ENCODE measurements at regions not wholly inside any gene's neighbourhood (a gene's known extent, or its start where the extent isn't known, plus 50 kb on each side); places are given as distances from the start of the nearest gene placed in this dataset.
"Not testable (repeated sequence)": the region's sequence is repeated elsewhere in the genome, so short reads cannot be mapped to it uniquely, and the experiment has no call there.

DNA sequence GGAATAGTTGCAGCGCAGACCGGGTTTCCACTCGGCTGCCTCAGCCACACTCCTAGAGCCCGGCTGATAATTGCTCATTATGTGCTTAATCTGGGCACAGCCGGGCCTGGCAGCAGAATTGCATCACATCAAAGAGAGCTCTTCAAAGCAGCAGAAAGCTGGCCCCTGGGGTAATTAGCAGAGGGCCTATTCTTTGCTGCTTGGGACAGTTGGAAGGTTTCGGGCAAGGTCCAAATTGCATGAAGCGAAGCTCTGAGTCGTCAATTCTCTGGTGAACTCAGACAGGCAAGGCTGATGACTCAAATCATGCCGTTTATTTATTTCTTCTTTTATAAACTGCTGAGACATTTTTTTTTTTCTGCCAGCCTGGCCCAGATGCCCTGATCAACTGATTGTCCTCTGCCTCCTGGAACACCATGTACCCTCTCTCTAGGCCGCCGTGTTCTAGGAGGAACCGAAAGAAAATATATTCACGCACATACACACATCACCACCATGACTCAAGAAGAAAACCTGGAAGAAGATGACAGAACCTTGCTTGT is 242.2 kb downstream of the RAB11FIP2 start:
- no peak for DNase-seq

- DNase-seq, result no peak
Observed at GRCh38 chr10:117805139-117805538, 241.6 kb downstream of the RAB11FIP2 start.

DNA sequence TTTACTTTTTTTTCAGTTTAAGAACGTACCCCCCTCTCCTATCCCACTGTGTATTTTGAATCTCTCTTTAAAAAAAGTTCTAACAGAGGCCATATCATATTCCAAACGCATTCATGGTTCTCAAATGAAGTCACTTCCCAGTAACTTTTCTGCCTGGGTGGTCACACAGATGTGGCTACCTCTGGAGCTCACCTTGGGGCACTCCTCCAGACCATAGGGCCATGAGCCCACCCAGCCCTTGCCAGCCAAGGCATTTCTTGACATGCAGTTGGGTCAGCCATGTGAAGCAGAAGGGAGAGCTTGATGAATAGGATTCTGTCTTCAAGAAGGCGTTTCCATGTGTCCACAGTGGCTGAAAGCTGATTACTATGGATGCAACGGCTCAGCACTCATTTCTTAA is 239.3 kb downstream of the RAB11FIP2 start:
- no peak for DNase-seq

GRCh38 chr10:117815816-117816215 is 230.9 kb downstream of the RAB11FIP2 start:
- DNase-seq, result not testable (repeated sequence)

DNA sequence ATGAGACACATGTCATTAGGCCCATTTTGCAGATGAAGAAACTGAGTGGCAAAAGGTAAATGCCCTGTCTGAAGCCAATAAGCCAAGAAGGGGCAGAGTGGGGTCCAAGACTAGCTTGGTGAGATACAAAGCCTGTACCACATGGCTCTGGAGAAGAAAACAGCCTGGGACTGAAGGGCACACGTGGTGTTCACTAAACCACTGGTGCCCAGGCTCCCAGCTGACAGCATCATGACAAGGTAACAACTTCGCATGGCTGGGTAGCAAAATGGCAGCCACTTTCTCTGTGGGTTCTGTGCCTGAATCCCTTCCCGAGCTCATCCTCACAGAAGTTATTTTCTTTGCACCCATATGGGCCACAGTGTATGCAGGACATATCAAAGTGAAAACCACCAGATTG is 229.6 kb downstream of the RAB11FIP2 start:
- no peak for DNase-seq

DNA sequence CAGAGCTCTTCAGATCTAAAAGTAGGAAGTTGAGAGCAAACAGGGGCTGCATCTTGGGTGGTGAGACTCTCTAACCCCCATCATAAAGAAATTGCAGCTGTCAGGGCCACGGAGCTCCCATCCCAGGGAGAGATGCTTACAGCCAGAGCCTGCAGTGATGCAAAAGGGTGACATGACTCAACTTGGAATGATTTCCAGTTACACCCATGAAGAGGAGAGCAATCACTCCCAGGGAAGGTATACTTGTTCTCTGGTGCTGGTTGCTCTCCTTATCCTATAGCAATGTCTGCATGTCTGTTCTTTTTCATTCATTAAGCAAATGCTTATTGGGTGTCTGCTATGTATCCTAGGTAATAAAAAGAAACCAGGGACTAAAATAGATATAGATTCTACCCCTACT is 228.0 kb downstream of the RAB11FIP2 start:
- DNase-seq, result no peak

GRCh38 chr10:117819304-117819703 is 227.4 kb downstream of the RAB11FIP2 start:
- DNase-seq, result no peak

GRCh38 chr10:117823980-117824379 is 222.8 kb downstream of the RAB11FIP2 start:
- DNase-seq, result no peak

- DNase-seq, result no peak
Observed at GRCh38 chr10:117830205-117830604, 216.5 kb downstream of the RAB11FIP2 start.

GRCh38 chr10:117830787-117831212 is 215.9 kb downstream of the RAB11FIP2 start:
- DNase-seq, result peak; percentile 4

- not testable (repeated sequence) for DNase-seq
Observed at GRCh38 chr10:117838500-117839498, 207.9 kb downstream of the RAB11FIP2 start.

GRCh38 chr10:117856426-117856825 is 190.3 kb downstream of the RAB11FIP2 start:
- not testable (repeated sequence) for DNase-seq

DNA sequence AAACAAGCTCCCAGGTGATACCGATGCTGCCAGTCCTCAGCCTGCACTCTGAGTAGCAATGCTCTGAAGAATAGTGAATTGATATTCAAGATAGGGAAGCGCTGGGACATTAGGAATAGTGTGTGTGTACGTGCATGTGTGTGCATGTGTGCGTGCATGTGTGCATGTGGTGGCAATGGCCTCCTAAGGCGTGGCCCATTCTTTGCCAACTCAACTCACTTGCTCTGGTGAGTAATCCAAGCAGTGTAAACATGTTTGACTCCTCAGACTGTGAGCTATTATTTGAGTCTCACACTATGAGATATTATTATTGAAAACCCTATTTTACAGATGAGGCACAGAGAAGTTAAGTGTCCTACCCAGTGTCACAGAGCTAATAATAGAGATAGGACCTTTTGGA is 186.6 kb downstream of the RAB11FIP2 start:
- DNase-seq, result no peak

DNA sequence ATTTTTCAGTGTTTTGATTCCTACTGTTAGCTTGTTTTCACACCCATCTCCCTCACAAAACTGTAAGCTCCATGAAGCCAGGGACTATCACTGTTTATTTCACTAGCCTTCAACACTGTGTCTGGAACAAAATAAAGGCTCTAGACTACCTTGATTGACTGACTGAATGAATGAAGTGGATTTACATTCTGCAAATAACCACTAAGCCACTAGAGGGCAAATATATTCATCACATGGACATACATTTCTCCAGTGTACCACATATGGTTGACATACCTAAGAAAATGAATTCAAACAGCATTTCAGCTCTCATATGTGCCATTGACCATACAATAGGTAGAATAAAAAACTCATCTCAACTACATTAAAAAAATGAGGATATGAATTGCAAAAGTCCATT is 185.9 kb downstream of the RAB11FIP2 start:
- no peak for DNase-seq

DNA sequence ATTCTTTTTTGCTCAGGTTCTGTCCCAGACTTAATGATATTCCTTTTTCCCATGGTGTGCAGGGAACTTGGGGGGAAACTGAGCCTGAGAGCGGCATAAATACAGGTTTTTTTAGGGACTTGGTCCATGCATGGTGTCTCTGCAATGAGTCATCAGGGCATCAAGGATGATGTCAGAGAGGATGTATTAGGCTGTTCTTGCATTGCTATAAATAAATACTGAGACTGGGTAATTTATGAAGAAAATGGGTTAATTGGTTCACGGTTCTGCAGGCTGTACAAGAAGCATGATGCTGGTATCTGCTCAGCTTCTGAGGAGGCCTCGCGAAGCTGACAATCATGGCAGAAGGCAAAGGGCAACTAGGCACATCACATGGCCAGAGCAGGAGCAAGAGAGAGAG is 185.4 kb downstream of the RAB11FIP2 start:
- DNase-seq, result no peak

DNA sequence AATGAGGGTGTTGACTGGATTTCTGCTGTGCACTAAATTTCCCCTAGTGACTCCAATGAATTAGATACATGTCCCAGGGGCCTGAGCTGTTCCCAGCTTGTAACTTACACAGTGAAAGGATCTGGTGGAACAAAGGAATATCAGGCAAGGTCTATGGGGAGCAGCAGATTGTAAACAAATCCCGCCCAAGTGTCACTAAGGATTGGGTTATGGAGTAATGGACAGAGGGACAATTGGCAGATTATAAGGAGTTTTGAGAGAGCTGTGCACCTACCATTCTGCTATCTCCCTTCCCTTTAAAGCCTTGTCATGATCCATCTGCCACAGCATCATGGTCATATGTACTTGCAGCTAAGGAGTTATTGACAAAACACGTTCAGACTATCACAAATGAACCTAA is 183.0 kb downstream of the RAB11FIP2 start:
- no peak for DNase-seq

DNA sequence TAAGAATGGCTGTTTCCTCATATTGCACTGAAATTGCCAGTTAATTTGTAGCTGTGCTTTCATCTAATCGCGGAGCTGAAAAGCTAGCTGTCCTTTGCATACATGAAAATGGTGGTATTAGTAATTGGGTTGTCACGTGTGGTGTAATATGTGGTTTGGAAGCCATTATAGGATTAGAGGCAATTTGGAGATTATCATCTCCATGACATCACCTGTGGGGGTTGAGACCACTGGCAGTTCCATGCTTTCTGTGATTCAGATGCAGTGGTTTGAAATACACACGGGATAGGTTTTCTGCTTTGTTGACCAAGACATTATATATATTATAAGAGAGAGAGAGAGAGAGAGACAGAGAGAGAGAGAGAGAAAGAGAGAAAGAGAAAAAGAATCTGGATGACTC is 180.8 kb downstream of the RAB11FIP2 start:
- no peak for DNase-seq

DNA sequence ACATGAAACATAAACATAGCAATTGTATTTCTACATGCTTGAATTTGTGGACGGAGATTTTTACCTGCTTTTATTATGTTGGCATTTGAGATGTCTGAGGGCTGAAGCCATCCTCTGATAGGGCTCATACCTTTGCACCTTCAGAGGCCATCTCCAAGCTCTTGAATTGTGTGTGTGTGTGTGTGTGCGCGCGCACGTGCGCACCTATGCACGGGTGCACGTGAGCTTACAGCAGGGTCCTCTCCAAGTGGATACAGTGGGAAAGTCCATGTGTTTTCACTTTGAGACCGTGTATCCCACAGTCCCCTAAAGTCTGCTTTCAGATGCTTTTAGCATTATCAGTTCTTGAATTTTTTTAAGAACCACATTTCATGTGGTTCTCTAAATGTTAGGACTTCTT is 178.6 kb downstream of the RAB11FIP2 start:
- DNase-seq, result no peak

GRCh38 chr10:117875793-117876192 is 170.9 kb downstream of the RAB11FIP2 start:
- no peak for DNase-seq

DNA sequence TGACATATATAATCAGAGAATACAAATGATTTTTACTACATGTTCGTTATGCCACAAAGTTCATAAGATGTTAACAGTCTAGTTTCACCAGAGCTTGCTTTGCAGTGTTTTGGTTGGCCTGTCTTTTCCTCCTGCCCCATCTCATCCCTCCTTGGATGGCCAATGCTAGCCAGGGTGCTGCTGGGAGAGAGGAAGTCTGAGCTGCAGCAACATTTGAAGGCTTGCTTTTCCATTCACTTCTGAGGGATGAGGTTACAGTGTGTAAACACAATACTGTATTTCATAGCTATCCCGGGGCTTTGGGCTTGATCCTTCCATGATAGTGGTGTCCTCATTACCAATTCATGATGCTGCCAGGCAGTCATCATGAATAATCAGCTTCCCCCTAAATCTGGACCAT is 170.5 kb downstream of the RAB11FIP2 start:
- no peak for DNase-seq

DNA sequence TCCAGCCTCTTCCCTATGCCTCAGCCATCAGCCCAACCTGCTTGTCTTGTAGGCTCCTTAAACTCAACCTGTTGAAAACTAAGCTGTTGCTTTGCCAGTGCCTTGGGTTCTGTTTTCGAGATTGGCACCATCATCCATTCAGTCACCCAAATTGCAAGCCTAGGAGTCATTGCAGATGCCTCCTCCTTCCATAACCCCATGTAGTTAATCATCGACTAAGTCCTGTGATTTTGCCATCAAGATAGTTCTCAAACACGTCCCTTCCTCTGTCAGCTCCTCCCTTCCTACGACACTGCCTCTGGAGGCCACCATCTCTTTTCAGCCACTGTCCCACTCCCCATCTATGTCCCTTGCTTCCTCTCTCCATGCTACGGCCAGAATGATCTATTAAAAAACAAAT is 168.1 kb downstream of the RAB11FIP2 start:
- DNase-seq, result no peak

DNA sequence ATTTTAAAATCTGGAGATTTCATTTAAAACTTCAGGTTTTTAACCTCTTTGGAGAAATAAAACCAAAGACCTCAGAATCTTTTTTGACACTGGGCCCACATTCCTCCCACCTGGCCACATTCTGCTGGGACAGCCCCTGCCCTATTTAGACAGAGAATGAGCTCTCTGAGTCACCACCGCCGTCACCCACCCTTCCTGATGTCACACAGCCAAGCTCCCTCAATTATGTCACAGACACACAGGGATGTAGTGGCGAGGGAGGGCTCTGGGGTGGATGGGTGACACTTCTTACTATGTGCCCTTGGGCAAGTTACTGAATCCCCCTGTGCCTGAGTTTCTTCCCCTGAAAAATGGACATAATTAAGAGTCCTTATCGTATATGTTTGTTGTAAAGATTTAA is 162.6 kb downstream of the RAB11FIP2 start:
- no peak for DNase-seq

- no peak for DNase-seq
Observed at GRCh38 chr10:117884592-117884991, 162.1 kb downstream of the RAB11FIP2 start.

DNA sequence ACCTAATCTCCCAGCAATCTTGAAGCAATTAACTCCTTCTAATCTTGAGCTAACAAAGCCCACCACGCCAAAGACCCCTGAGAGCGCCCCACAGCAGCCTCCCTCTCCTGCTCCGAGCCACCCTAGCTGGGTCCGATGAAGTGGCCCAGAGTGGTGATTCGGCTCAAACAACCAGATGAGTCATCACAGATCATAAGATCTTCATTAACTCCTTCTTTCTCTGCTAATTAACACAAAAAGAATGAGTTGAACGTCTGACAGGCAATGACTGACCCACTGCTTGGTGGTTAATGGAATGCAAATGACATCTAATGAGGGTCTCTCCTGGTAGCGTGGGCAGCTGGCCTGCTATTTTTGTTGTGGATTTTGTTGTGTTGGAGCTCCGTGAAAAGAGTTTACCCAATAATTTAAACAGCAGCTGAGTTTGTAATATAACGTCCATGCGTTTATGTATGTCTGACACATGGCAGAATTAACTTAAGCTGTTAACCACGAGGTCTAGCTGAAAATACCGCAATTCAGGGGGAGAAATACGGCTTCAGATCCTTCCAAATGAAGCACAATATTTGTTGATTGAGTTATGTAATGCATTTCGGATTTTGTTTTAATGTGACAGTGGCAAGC is 161.4 kb downstream of the RAB11FIP2 start:
- no peak for DNase-seq

Data from activated naive CD4-positive, alpha-beta T cell treated with Interleukin-2 at 50 U/mL for 16 hours (primary cell).